PFSK-1 (cell line): ENCODE measurements at regions not wholly inside any gene's neighbourhood (a gene's known extent, or its start where the extent isn't known, plus 50 kb on each side); places are given as distances from the start of the nearest gene placed in this dataset.

Experiments
- FOXP2 ChIP-seq: optimal IDR thresholded peaks from 2 replicates; pipeline ENCODE3; 2011; ENCODE audit warnings: borderline replicate concordance, control low read depth, inconsistent platforms; ENCODE audit not compliant: insufficient read depth; ENCODE audit errors: extremely low read length, extremely low read depth
- POLR2AphosphoS5 ChIP-seq: IDR thresholded peaks from 2 replicates; pipeline ENCODE4 v1.6.1; 2012; ENCODE audit warnings: low read depth, mild to moderate bottlenecking, control low read depth, low read length, moderate library complexity
- REST ChIP-seq, 2 experiments: IDR thresholded peaks; 2 replicates each; pipeline versions ENCODE4 v1.6.1 to v1.8.0; 2011 to 2012; ENCODE audit warnings: low read depth in 2 of 2, low read length in 2 of 2, control low read depth in 1 of 2, inconsistent platforms in 1 of 2, mild to moderate bottlenecking in 1 of 2, moderate library complexity in 1 of 2; ENCODE audit not compliant: insufficient read depth in 1 of 2
- SIN3A ChIP-seq: IDR thresholded peaks from 2 replicates; pipeline ENCODE4 v1.6.1; 2012; ENCODE audit warnings: mild to moderate bottlenecking, low read length, moderate library complexity, borderline replicate concordance; ENCODE audit not compliant: insufficient read depth
- TAF1 ChIP-seq: IDR thresholded peaks from 2 replicates; pipeline ENCODE4 v1.6.1; 2012; ENCODE audit warnings: low read length, control low read depth, borderline replicate concordance; ENCODE audit not compliant: insufficient read depth

GRCh38 chr5:166363087-166363760 lies 1928.2 kb upstream of the WWC1 start:
- TF ChIP-seq TAF1 (no peak), FOXP2 (no peak), POLR2AphosphoS5 (no peak), REST (IDR thresholded peaks at IDR 0.05; ENCODE audit: insufficient read depth in 1 of 2, low read depth in 2 of 2, low read length in 2 of 2) (no peak), SIN3A (no peak)

GRCh38 chr5:166365164-166365563 lies 1926.3 kb upstream of the WWC1 start:
- TF ChIP-seq TAF1, result no peak
- TF ChIP-seq REST (IDR thresholded peaks at IDR 0.05; ENCODE audit: insufficient read depth in 1 of 2, low read depth in 2 of 2, low read length in 2 of 2), result no peak
- no peak for TF ChIP-seq FOXP2

DNA sequence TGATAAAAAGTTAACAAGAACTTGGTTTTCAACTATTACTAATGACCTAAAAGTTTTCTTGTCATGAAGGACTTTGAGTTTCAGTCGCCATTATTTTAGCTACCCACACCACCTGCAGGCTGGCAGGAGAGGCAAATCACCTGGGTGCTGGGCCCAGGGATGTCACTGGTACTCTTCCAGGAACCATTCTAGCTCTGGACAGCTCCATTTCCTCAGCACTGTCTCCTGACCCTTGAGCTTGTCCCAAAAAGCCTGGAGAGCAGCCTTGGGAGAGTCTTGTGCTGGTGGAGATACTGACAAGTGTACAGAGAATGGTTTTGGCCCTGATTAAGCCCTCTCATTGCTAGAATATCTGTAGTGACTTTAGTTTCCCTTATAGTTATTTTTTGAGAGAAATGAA lies 1924.1 kb upstream of the WWC1 start:
- TF ChIP-seq REST (IDR thresholded peaks at IDR 0.05; ENCODE audit: insufficient read depth in 1 of 2, low read depth in 2 of 2, low read length in 2 of 2), result peak; percentile 66 to 87
- no peak for TF ChIP-seq FOXP2
- no peak for TF ChIP-seq POLR2AphosphoS5
- TF ChIP-seq TAF1, result no peak

DNA sequence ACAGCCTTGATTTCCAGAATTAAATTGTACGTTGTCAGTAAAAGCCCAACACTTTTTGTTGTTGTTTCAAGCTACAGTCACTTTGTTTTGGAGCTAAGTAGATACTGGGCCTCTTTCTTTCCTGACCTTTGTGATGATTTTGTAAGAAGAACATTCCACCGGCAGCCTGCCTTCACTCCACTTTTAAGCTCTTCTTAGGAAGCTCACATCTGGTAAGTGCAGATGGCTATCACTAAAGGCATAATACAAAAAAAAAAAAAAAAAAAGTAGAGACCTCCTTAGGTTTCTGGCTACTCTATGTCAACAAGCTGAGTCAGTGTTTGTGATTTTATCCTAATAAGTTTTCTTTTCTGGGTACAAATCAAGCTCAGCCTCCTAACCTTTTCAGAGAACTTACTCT lies 1922.1 kb upstream of the WWC1 start:
- TF ChIP-seq TAF1 (no peak), SIN3A (peak; percentile 46; the same call in 1 of the 2 replicates), FOXP2 (no peak), REST (IDR thresholded peaks at IDR 0.05; ENCODE audit: insufficient read depth in 1 of 2, low read depth in 2 of 2, low read length in 2 of 2) (no peak), POLR2AphosphoS5 (no peak)

DNA sequence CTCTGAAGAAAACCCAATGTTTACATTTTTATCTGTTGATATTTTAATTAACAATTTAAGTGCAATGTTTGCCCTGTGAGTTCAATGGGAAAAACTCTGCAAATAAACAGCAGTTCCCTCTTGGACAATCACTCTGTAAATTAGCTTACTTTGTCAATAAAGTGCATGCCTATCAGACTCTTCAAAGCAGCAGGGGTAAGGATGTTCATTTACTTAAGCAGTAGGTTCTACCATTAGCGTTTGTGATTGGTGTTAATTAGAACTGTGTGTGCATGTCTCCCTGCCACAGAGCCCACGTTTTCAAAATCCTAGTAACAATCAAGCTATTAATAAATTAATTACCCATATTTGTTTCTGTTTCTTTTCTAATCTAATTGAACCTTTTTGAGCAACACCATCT lies 1921.6 kb upstream of the WWC1 start:
- TF ChIP-seq POLR2AphosphoS5, result no peak
- no peak for TF ChIP-seq REST (IDR thresholded peaks at IDR 0.05; ENCODE audit: insufficient read depth in 1 of 2, low read depth in 2 of 2, low read length in 2 of 2)
- TF ChIP-seq SIN3A, result no peak
- no peak for TF ChIP-seq TAF1
- no peak for TF ChIP-seq FOXP2
